IPS-18a (cell line): ENCODE measurements at regions not wholly inside any gene's neighbourhood (a gene's known extent, or its start where the extent isn't known, plus 50 kb on each side); places are given as distances from the start of the nearest gene placed in this dataset.
"Not testable (repeated sequence)": the region's sequence is repeated elsewhere in the genome, so short reads cannot be mapped to it uniquely, and the experiment has no call there.

ENCODE experiments used
- H3K27ac ChIP-seq: one replicate; pipeline ENCODE4 v1.5.1; 2013; ENCODE audit warnings: low read length
- H3K27me3 ChIP-seq: one replicate; pipeline ENCODE4 v1.6.1; 2013; ENCODE audit warnings: mild to moderate bottlenecking, low read length; ENCODE audit not compliant: control insufficient read depth, insufficient read depth
- H3K36me3 ChIP-seq: one replicate; pipeline ENCODE4 v1.6.1; 2013; ENCODE audit warnings: low read depth, low read length; ENCODE audit not compliant: control insufficient read depth
- H3K4me1 ChIP-seq: one replicate; pipeline ENCODE4 v1.6.1; 2013; ENCODE audit warnings: low read depth, low read length; ENCODE audit not compliant: control insufficient read depth
- H3K4me3 ChIP-seq: one replicate; pipeline ENCODE4 v1.5.1; 2013; ENCODE audit warnings: low read length
- H3K9ac ChIP-seq: one replicate; pipeline ENCODE4 v1.6.1; 2013; ENCODE audit warnings: mild to moderate bottlenecking, low read length, moderate library complexity
- H3K9me3 ChIP-seq: one replicate; pipeline ENCODE4 v1.6.1; 2013; ENCODE audit warnings: low read depth, low read length; ENCODE audit not compliant: control insufficient read depth

DNA sequence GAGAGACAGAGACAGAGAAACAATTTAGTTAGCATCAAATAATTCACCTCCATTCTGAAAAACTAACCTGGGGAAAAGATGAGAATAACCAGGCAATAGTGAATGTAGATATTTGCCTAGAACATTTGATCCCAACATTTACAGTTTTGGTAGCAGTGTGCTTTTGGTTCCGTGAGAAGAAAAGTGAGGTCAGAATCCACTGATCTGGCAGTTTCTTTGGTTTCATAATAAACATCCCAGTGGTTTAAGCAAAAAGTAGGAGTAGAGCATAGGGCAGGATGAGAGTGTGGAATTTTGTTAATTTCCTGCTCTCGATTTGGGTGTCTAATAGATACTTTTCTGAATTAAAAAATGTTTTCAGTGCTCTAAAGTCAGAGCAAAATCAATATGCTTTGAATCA is 887.0 kb downstream of the NR2F1-AS1 start:
- no peaks in the 10 kb centered on the region for H3K36me3 ChIP-seq
- no peak overlapping the region for H3K4me3 ChIP-seq
- no peak overlapping the region for H3K9ac ChIP-seq
- no peak overlapping the region for H3K27ac ChIP-seq
- no peaks in the 10 kb centered on the region for H3K9me3 ChIP-seq
- no peaks in the 10 kb centered on the region for H3K4me1 ChIP-seq
- no peaks in the 10 kb centered on the region for H3K27me3 ChIP-seq

DNA sequence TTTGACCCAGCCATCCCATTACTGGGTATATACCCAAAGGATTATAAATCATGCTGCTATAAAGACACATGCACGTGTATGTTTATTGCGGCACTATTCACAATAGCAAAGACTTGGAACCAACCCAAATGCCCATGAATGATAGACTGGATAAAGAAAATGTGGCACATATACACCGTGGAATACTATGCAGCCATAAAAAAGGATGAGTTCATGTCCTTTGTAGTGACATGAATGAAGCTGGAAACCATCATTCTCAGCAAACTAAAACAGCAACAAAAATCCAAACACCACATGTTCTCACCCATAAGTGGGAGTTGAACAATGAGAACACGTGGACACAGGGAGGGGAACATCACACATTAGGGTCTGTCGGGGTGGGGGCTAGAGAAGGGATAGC is 889.1 kb downstream of the NR2F1-AS1 start:
- not testable (repeated sequence) for H3K36me3 ChIP-seq, H3K27me3 ChIP-seq, H3K4me3 ChIP-seq, H3K27ac ChIP-seq, H3K9ac ChIP-seq, H3K9me3 ChIP-seq, H3K4me1 ChIP-seq

DNA sequence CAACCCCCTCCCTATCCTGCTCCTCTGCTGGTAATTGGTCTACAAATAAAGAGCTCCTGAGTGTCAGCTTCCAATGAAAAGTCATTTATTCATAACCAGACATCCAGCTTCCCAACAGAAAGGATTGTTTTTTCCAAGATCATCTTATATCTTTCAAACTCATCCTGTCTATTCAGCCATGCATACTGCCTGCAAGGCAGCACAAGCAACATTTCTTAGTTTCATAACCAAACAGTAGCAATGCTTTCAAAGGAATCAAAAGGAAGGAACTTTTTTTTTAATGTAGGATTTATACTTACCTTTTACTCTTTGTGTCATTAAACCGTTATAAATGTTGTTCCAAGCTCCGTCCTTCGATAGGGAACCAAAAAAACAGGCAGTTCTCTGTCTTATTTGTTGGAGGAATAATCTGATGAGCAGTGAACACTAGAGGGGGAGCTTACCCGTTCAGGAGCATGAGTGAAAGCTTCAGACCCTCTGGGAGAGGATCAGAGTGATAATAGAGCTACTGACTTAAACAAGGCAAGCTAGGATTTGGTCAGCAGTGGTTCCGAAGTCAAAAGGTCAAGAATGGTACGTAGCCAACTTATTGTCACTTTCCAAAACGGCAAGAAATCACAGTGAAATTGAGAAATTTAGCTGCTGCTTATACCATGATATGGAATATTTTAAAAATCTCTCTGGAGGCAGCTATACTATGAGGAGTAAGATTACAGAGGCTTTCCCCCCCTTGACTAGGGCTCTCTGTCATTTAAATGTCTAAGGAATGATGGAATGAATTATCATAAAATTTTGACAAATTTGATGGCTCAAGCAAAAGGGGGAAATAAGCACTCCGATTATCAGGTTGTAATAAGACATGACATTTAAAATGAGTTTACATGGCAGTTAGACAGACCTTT is 892.9 kb downstream of the NR2F1-AS1 start:
- Histone ChIP-seq H3K27ac (no peak overlapping the region), H3K9ac (no peak overlapping the region), H3K9me3 (no peaks in the 10 kb centered on the region), H3K27me3 (no peaks in the 10 kb centered on the region), H3K4me3 (no peak overlapping the region), H3K4me1 (peaks cover 3% of the 10 kb centered on the region), H3K36me3 (no peaks in the 10 kb centered on the region)

DNA sequence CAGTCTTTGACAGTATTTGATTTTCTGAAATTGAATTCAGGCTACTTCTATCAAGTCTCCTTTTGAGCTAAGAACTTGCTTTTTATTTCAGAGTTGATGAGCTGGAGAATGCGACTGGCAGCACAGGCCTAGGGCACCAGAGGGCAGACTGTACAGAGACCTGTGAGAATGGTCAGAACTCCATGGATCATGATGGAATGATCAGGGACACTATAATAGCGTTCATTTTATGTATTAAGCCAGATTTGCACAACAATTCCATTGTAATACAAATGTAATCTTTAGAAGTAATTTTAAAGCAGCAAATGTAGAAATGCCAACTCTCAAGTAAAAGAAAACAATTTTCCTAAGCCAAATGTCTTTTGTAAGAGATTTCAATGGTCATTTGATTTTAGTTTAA is 902.4 kb downstream of the NR2F1-AS1 start:
- Histone ChIP-seq H3K4me1 (peaks cover 17% of the 10 kb centered on the region), H3K9me3 (no peaks in the 10 kb centered on the region), H3K4me3 (no peak overlapping the region), H3K27me3 (no peaks in the 10 kb centered on the region), H3K9ac (no peak overlapping the region), H3K27ac (no peak overlapping the region), H3K36me3 (no peaks in the 10 kb centered on the region)

DNA sequence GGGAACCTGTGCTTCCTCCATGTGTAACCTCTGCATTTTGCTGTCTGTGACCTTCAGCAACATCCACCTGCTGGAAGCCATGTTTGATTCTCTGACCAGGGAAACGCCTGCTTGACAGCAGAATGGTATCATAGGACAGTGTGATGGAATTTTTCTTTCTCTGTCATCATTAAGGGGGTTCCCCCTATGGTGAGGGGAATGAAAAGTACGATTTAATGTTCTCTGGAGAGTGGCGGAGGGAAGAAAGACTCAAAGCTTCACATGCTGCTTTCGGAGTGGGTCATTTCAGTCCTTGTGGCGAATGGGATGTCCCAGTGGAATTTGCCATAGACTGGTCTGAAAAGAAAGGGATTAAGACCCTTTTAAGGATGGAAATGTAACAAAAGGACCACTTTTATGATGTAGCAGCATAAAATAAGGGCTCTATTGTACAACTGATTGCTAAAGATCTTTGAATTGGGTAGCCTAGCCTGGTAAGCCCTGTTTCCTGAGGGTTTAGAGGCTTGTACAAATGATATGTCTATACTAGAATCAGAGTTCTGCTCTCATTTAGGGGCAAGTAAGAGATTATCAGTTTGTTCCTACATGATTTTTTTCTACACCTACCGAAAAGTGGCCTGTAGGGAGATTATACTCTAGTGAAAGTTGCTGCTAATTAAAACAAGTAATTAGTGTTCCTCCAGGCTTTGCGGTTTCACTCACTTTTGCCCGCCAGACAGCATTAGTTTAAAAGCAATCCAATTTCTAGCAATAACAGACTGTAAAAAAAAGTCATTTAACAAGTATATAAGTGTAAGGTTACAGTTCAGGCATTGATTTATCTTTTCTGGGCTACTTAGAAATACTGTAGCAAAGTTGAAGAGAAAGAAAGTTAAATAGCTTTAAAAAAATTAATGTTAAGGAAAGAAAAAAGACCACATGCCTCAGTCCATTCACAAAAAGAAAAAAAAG is 904.5 kb downstream of the NR2F1-AS1 start:
- H3K4me3 ChIP-seq, result no peak overlapping the region
- H3K4me1 ChIP-seq, result peaks cover 17% of the 10 kb centered on the region
- no peaks in the 10 kb centered on the region for H3K36me3 ChIP-seq
- H3K27me3 ChIP-seq, result no peaks in the 10 kb centered on the region
- no peak overlapping the region for H3K27ac ChIP-seq
- H3K9ac ChIP-seq, result no peak overlapping the region
- H3K9me3 ChIP-seq, result no peaks in the 10 kb centered on the region

DNA sequence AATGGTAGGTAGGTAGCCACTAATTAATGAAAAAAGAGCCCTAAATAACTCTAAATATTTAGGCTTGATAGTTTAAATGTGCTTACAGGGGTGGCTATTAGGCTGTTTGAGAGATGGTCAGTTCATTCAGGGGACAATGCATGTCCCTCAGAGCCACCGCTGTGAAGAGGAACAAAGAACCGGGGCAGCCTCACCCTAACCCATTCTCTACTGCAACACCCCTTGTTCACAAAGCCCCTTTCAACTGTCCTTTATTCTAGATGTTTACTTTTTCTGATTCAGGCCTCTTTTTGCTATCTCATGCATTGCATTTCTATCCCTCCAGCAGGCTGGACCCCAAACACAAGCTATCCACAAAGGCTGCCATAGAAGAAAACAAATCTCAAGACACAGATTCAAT is 906.7 kb downstream of the NR2F1-AS1 start:
- H3K27ac ChIP-seq, result no peak overlapping the region
- no peak overlapping the region for H3K9ac ChIP-seq

DNA sequence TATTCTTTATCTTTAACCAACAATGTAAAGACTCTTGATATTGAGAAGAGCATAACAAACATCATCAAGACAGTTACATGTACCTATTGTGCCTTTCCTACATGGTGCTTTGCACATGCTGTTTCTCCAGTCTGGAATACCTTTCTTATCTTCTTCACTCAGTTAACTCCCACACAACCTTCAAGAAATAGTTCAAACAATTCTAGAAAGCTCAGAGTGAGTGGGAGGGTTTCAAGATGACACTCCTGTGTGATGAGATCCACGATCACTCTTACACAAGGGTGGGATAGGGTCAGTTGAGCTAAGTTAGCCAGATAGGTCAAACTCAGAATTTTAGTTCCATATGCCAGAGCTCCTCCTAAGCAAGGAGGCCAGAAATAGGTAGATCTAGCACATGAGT is 915.5 kb downstream of the NR2F1-AS1 start:
- no peak overlapping the region for H3K27ac ChIP-seq
- H3K4me3 ChIP-seq, result no peak overlapping the region
- no peak overlapping the region for H3K9ac ChIP-seq
- H3K4me1 ChIP-seq, result no peaks in the 10 kb centered on the region
- H3K9me3 ChIP-seq, result no peaks in the 10 kb centered on the region
- no peaks in the 10 kb centered on the region for H3K27me3 ChIP-seq
- H3K36me3 ChIP-seq, result no peaks in the 10 kb centered on the region

More for the DNA sequence above, 906.7 kb downstream of the NR2F1-AS1 start:
- Histone ChIP-seq H3K9me3 (no peaks in the 10 kb centered on the region), H3K36me3 (no peaks in the 10 kb centered on the region), H3K4me1 (peaks cover 17% of the 10 kb centered on the region), H3K27me3 (no peaks in the 10 kb centered on the region), H3K4me3 (no peak overlapping the region)

DNA sequence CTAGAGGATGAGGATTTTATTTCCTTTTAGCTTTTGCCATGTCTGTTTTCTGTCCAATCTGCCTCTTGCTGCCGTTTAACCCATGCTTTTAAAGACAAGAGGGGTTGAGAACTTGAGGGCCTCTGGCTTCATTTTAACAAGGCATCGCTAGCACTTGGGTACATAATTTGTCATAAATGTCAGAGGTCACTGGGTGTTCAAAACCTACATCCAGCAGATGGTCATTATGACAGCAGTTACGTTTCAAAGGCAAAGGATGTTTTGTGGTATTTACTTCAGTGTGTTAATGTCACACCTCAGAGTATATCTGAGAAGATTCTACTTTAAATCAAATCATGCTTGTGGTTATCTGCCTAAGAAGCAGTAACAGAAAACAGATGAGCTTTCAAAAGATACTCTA is 918.3 kb downstream of the NR2F1-AS1 start:
- no peaks in the 10 kb centered on the region for H3K27me3 ChIP-seq
- H3K4me1 ChIP-seq, result no peaks in the 10 kb centered on the region
- no peak overlapping the region for H3K9ac ChIP-seq
- H3K36me3 ChIP-seq, result no peaks in the 10 kb centered on the region
- no peaks in the 10 kb centered on the region for H3K9me3 ChIP-seq
- no peak overlapping the region for H3K4me3 ChIP-seq
- no peak overlapping the region for H3K27ac ChIP-seq

DNA sequence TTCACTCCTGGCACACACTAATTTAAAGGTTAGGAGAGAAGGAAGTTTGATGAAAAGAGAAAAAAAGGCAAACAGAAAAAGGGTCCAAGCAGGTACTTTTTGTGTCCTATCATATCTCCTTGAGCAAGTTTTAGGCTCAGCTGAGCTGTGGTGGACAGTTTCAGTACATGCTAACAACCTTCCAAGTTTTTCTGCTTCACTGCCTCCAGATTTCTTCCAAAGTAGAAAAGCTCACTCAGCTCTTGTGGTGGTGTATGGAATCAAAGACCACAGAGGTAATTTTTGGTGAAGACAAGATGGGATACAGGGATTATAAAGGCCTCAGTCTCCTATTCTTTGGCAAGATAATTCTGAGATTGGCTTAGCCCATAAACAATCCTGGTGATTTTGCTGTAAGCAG is 921.8 kb downstream of the NR2F1-AS1 start:
- Histone ChIP-seq H3K4me1 (no peaks in the 10 kb centered on the region), H3K9me3 (no peaks in the 10 kb centered on the region), H3K27ac (no peak overlapping the region), H3K9ac (no peak overlapping the region), H3K36me3 (no peaks in the 10 kb centered on the region), H3K27me3 (no peaks in the 10 kb centered on the region), H3K4me3 (no peak overlapping the region)

DNA sequence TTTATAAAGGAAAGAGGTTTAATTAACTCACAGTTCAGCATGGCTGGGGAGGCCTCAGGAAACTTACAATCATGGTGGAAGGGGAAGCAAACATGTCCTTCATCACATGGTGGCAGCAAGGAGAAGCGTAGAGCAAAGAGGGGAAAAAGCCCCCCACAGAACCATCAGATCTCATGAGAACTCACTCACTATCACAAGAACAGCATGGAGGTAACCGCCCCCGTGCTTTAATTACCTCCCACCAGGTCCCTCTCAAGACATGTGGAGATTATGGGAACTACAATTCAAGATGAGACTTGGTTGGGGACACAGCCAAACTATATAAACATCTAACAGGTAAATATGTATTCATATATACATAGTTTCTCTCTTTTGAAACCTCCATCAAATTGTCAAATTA is 926.4 kb downstream of the NR2F1-AS1 start:
- H3K4me1 ChIP-seq, H3K9ac ChIP-seq, H3K4me3 ChIP-seq, H3K27ac ChIP-seq, H3K36me3 ChIP-seq, H3K9me3 ChIP-seq, H3K27me3 ChIP-seq: not testable (repeated sequence)

DNA sequence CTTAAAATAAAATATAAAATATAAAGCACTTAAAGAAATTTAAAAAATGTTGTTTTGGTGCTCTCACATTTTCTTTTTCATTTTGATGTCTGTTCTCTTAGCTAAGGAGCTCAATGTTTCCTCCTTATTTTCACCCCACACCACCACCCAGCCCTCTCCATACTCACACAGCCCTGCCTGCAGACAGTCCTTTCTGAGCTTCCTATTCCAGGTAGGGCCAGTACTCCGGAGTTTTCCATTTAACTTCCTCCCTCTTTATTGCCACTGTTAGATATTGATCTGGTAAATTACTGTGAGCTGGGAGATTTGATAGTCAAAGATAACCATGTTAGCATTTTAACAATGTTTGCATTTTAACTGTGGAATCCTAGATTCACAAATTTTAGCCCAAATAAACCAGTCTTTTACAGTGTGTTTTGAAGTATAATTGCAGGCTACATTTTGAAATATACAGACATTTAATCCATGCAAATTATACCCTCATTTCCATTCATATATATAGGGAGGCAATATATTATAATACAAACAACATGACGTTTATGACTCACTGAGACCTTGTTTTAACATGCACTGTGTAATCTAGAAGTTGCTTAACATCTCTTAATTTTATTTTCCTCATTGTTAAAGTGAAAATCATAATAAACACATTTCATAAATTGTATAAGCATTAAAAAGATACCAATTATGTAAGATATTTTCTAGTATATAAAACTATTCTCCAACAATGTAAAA is 927.1 kb downstream of the NR2F1-AS1 start:
- Histone ChIP-seq H3K36me3 (no peaks in the 10 kb centered on the region), H3K4me3 (no peak overlapping the region), H3K9me3 (no peaks in the 10 kb centered on the region), H3K27me3 (no peaks in the 10 kb centered on the region), H3K9ac (no peak overlapping the region), H3K4me1 (no peaks in the 10 kb centered on the region), H3K27ac (no peak overlapping the region)
